ENCODE measurements at regions not wholly inside any gene's neighbourhood (a gene's known extent, or its start where the extent isn't known, plus 50 kb on each side); places are given as distances from the start of the nearest gene placed in this dataset.

GRCh38 chr17:36816214-36816906, 120.9 kb upstream of the LHX1 start:
- no peak for DNase-seq (ENCODE audit: low read depth in 2 of 2)

DNA sequence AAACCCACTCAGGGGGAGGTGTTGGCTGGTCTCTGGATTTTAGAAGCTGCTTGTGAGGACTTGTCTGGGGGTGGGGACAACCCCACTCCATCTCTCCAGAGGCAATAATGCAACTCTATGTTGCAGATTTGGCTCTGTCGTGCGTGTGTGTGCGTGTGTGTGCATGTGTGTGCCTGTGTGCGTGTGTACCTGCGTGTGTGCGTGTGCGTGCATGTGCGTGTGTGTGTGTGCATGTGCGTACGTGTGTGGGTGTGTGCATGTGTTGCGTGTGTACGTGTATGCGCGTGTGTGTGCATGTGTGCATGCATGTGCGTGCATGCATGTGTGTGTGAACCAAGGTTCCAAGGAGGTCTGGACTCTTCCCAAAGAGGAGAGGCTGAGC, 120.4 kb upstream of the LHX1 start:
- DNase-seq (ENCODE audit: low read depth in 2 of 2) = no peak

GRCh38 chr17:36817483-36818048, 119.7 kb upstream of the LHX1 start:
- no peak for DNase-seq (ENCODE audit: low read depth in 2 of 2)

DNA sequence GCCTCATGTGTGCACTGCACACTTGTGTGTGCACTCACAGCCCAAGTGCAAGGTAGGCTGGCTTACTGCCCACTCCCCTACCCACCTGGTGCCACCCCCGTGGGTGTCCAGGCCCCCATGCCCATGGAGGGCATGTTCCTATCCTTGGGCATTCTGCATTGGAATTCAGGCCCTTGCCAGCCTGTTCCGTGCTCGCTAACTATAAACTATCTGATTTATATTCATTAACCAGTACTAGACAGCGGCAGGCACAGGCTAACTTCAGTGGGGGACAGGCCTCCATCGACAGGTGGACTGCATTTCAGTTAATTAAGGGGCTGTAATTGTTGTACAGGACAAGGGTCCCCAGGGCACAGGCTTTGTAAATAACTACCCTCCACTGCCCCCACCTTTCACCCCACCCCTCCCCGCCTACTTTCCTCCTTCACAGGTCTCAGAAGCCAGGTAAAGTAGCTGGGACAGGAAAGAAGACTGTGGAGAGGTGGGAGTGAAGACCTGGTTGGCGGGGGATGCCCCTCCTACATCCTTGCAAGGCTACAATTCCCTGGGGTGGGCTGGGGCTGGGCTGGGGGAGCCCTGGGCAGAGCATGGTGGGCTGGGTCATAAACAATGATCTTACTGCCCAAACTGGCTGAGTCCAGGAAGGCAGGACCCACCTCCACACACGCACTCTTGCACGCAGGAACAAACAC, 119.0 kb upstream of the LHX1 start:
- DNase-seq (ENCODE audit: low read depth in 2 of 2) = no peak

DNA sequence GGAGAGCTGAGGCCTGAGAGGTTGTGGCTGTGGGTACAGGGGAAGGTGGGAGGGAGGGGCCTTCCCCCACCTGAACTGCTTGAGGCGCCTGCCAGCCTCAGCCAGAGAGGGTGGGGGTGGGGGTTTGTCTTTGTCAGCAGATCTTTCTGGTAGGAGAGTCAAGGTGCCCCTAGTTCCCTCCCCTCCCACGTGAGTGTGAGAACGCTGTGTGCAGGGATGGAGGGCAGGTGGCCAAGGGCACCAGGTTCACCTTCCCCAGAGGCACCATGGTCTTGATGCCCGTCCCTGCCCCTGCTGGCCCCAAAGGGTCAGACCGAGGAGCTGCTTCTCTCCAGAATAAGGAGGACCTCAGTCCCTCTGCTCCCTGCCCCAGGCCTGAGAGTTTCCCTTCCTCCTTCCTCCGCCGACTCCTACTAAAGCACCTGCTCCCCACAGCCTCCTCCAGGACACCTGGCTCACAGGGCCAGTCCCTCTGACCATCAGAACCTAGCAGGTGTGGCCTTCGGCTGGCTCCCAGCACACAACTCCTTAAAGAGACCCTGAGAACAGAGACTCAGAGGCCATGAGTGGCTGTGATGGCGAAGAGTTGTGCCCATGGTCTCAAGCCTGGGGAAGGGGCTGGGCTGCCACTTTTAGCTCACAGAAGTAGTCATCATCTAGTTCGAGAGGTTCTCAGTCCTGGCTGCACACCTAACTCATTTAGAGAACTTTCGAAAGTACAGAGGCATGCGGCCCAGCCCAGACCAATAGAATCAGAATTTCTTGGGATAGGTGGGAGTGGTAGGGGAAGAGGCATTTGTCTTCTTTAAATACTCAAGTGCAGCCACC, 113.2 kb upstream of the LHX1 start:
- DNase-seq (ENCODE audit: low read depth in 2 of 2) = no peak

DNA sequence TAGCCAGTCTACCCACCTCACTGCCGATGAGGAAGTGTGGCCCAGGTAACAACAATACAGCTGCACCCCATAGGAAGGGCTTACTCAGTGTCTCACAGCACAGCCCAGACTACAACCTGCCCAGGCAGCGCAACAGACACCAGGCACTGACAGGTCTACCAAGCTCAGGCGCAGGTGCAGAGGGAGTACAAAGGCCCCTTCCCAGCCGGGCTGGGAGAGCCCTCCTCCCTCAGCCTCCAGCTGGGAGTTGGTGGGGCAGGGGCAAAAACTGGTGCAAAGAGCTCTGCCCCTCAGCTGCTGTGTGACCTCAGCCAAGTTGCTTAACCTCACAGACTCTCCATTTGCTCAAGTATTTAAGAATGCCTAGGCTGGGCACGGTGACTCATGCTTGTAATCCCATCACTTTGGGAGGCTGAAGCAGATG, 112.6 kb upstream of the LHX1 start:
- DNase-seq (ENCODE audit: low read depth in 2 of 2) = no peak

GRCh38 chr17:36825113-36825512, 112.2 kb upstream of the LHX1 start:
- no peak for DNase-seq (ENCODE audit: low read depth in 2 of 2)

- no peak for DNase-seq (ENCODE audit: low read depth in 2 of 2)
Observed at GRCh38 chr17:36825521-36825920, 111.8 kb upstream of the LHX1 start.

- DNase-seq (ENCODE audit: low read depth in 2 of 2) = no peak
Observed at GRCh38 chr17:36825951-36826350, 111.3 kb upstream of the LHX1 start.

GRCh38 chr17:36827081-36827480, 110.2 kb upstream of the LHX1 start:
- no peak for DNase-seq (ENCODE audit: low read depth in 2 of 2)

GRCh38 chr17:36829676-36830075, 107.6 kb upstream of the LHX1 start:
- no peak for DNase-seq (ENCODE audit: low read depth in 2 of 2)

DNA sequence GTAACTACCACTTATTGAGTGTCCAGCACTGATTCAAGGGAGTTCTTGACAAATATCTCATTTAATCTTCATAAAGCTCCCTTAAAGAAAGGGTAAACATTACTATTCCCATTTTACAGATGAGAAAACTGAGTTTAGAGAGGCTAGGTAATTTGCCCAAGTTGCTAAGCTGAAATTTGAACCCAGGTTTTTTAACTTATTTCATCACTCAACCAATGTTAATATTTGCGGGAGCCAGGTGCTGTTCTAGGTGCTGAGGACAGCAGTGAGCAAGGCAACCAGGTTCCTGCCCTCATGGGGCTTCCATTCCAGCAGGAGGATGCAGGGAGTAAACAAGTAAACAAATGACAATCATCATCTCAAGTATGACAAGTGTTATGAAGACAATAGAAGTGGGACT, 104.0 kb upstream of the LHX1 start:
- no peak for DNase-seq (ENCODE audit: low read depth in 2 of 2)

DNA sequence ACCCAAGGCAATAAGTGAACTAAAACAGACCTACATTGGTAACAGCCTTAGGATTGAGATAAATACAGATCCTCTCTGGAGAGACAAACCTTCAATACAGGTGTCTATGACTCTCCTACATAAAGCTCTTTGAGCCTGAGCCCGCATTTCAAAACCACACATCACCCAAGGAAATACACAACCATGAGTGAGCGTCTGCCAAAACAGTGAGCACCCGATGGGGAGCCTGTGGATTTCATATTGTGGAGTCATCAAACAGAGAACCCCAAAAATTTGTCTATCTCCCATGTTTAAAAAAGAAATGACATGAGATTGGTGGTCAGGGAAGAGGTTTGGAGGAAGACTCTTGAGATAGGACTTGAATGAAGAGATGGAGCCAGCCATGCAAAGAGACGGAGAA, 102.2 kb upstream of the LHX1 start:
- no peak for DNase-seq (ENCODE audit: low read depth in 2 of 2)

- DNase-seq (ENCODE audit: low read depth in 2 of 2) = no peak
Observed at GRCh38 chr17:36837195-36837938, 99.9 kb upstream of the LHX1 start.

DNA sequence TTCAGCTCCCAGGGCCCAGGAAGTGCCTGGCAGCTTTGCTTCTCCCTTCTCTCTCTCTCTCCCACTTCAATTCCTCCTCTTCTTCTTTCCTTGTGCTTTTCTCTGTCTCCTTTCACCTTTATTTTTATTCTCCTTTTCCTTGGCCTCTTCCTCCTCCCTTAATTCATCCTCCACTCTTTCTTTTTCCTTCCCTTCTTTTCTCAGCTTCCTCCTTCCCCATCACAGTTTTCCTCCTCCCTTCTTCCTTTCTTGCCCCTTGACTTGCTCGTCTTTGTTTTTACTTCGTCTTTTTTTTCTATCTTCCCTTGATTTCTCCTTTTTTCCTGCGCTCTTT, 99.4 kb upstream of the LHX1 start:
- no peak for DNase-seq (ENCODE audit: low read depth in 2 of 2)

DNA sequence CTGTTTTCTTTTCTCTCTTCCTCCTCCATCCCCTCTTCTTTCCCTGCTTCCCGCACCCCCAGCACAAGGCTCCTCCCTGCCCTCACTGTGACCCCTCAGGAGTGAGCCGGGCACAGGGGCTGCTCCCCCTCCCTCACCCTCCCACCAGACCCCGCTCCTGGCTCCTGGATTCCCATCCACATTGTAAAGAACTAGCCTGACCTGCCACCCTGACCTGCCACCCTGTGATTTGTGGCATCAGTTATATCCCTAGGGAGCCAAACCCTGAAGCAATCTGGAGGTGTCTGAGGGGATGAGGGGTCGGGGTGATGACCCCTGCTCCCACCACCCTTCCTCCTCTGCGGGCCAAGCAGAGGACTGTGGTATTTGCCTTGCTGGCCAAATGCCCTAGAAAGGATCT, 98.0 kb upstream of the LHX1 start:
- no peak for DNase-seq (ENCODE audit: low read depth in 2 of 2)

DNA sequence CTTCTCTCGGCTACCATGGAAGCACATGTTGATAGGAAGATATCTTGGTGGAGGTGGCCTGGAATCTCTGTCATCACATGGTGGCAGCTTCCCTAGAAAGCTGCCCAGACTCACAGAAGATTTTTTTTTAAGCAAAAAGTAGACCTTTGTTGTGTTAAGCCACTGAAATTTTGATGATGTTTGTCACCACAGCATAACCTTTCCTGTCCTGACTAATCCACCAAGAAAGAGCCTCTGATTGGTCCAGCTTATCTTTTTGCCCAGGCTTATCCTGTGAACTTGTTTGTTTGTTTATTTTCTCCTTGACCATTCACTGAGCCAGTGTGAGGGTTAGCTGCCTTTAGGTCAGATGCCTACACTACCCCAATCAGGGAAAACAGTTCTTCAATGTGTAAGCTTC, 96.5 kb upstream of the LHX1 start:
- DNase-seq (ENCODE audit: low read depth in 2 of 2) = no peak

DNA sequence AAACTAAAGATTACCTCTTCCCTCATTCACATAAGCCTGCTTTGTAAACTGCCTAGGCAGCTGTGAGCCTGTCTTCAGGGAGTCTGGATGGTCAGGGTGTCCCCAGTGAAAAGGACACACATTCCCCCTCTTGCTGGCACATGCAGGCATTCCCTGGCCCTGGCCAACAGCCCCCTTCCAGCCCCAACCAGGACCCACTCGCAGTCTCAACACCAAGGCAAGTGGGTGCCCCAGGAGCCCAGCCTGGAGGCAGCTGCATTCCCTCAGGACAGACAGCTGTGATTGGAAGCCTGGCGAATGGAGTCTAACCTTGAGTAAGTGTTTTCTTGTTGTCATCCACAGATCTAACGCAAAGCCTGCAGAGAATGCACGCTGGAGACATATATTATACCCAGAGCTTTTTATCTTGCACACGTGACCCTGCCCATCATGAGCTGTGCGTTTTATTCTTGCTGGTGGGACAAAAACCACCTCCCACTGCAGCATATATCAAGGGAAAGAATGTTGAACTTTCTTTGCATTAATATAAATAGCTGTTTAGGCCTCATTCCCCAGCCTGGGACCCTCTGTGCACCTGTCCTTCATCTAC, 95.0 kb upstream of the LHX1 start:
- DNase-seq (ENCODE audit: low read depth in 2 of 2) = no peak

- no peak for DNase-seq (ENCODE audit: low read depth in 2 of 2)
Observed at GRCh38 chr17:36842963-36843558, 94.2 kb upstream of the LHX1 start.

DNA sequence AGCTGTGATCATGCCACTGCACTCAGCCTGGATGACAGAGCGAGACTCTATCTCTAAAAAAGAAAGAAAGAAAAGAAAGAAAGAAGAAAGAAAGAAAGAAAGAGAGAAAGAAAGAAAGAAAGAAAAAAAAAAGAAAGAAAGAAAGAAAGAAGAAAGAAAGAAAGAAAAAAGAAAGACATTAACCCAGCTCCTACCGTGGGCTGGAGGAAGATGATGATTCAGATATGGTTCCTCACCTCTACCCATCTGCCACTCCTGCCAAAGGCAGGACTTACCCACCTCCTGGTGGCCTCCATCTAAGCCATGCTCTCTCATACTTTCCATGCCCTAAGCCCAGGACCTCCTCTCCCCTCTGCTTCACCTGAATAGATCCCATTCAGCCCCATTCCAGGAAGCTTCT, 93.3 kb upstream of the LHX1 start:
- DNase-seq (ENCODE audit: low read depth in 2 of 2) = no peak

DNA sequence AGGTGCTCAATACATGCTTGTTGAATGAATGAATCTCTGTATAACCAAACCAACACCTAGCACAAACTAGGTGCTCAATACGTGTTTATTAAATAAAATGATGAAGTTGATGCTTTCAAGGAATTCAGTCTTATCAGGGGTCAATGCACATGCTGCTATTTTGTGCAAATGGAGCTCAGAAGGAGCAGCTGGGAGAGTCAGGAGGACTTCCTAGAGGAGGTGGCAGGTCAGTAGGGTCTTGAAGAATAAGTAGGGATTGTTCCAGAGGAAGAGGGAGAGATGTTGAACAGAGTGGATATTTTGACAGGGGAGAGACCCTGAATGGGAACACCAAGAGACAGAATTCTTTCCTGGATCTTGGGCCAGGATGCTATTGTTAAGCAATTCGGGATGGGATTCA, 92.7 kb upstream of the LHX1 start:
- DNase-seq (ENCODE audit: low read depth in 2 of 2) = no peak
